Right lobe of liver (tissue), 6 donors: ENCODE measurements at regions not wholly inside any gene's neighbourhood (a gene's known extent, or its start where the extent isn't known, plus 50 kb on each side); places are given as distances from the start of the nearest gene placed in this dataset.

Experiments
- ATAC-seq, 4 donors: fragments of 200-7000 bp; cut with Tn5 transposase; one replicate each; pipeline ENCODE4 v1.9.1; 2020; ENCODE audit warnings: mild to moderate bottlenecking in 4 of 4, moderate library complexity in 4 of 4
- DNase-seq, 3 donors: peaks; one replicate each; pipeline ENCODE4 v3.0.0-alpha.2; 2020
- H3K27ac ChIP-seq, 3 donors: fragments of 200-600 bp; one replicate each; pipeline ENCODE4 v1.8.0; 2022
- H3K27me3 ChIP-seq, 2 donors: fragments of 200-600 bp; one replicate each; pipeline ENCODE4 v1.8.0; 2022
- H3K36me3 ChIP-seq, 4 donors: fragments of 200-600 bp; sonication (generic) in 1 of 4; one replicate each; pipeline versions ENCODE4 v1.5.1 to v1.8.0; 2017 to 2022; ENCODE audit warnings: control low read depth in 1 of 4
- H3K4me1 ChIP-seq, 4 donors: fragments of 200-600 bp; sonication (generic) in 1 of 4; one replicate each; pipeline versions ENCODE4 v1.5.1 to v1.8.0; 2017 to 2022; ENCODE audit warnings: control low read depth in 1 of 4
- H3K4me3 ChIP-seq, 3 donors: fragments of 200-600 bp; one replicate each; pipeline ENCODE4 v1.8.0; 2022
- H3K9me3 ChIP-seq, 4 donors: fragments of 200-600 bp; sonication (generic) in 1 of 4; one replicate each; pipeline versions ENCODE4 v1.5.1 to v1.8.0; 2017 to 2022; ENCODE audit warnings: control low read depth in 1 of 4
- POLR2A ChIP-seq: fragments of 450-650 bp; IDR thresholded peaks from one replicate; pipeline ENCODE4 v1.6.1; 2017; ENCODE audit warnings: antibody characterized with exemption, mild to moderate bottlenecking
- WGBS: methylation state at CpG from one replicate; pipeline ENCODE4 v1.1.6; 2018; ENCODE audit warnings: low coverage, low lambda C conversion rate; ENCODE audit not compliant: insufficient coverage; ENCODE audit errors: missing lambda C conversion rate; 5-methylcytosine and 5-hydroxymethylcytosine counted together
- intact Hi-C, 2 donors: fragments of 100-400 bp; cut with DNase I; formaldehyde crosslinking; loops; one replicate each; pipeline versions ENCODE4 v1.11.2 to v1.14.1; 2022
- TF ChIP-seq, protein P1 (sequence below), 4 donors: fragments of 200-600 bp in 3 of 4; fragments of 450-650 bp in 1 of 4; IDR thresholded peaks; one replicate each; pipeline versions ENCODE4 v1.5.1 to v1.8.0; 2016 to 2022; ENCODE audit warnings: antibody characterized with exemption in 4 of 4, mild to moderate bottlenecking in 2 of 4
- donor health status: DM: no; HTN: yes; CAD: no.
- donor health status: DM: no; HTN: no; CAD: no.
- donor health status: DM: no; HTN: no; CAD: no.
- donor health status: DM: no; HTN: yes; CAD: no.
- donor health status: DM: no; HTN: yes; CAD: no.

DNA sequence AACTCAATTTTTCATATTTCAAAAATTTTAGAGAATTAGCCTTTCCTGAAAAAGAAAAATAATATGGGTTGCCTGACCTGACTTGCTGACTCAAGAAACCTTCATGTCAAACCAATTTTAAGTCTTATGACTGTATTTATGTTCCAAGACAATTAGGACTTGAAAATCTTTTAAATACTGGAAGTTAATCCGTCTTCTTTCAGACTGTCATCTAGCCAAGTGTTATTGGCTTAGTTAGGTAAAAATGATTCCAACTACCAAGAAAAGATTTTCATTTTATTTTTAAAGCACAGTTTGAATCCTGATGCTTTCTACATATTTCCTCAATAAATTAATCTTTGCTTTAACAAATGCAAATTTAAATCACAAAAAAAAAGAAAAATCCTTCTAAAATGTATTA, 337.6 kb downstream of the SLITRK6 start:
- Histone ChIP-seq H3K27me3 (no peaks in the 10 kb centered on the region), H3K9me3 (no peaks in the 10 kb centered on the region), H3K4me1 (no peaks in the 10 kb centered on the region), H3K27ac (no peak overlapping the region), H3K4me3 (no peak overlapping the region), H3K36me3 (no peaks in the 10 kb centered on the region)
- WGBS = 39% methylated on average over 1 of the region's 1 CpG
- DNase-seq (no peak), ATAC-seq (no peak)
- intact Hi-C loops = no loop called here
- no peak for TF ChIP-seq POLR2A
- TF ChIP-seq, protein P1, sequence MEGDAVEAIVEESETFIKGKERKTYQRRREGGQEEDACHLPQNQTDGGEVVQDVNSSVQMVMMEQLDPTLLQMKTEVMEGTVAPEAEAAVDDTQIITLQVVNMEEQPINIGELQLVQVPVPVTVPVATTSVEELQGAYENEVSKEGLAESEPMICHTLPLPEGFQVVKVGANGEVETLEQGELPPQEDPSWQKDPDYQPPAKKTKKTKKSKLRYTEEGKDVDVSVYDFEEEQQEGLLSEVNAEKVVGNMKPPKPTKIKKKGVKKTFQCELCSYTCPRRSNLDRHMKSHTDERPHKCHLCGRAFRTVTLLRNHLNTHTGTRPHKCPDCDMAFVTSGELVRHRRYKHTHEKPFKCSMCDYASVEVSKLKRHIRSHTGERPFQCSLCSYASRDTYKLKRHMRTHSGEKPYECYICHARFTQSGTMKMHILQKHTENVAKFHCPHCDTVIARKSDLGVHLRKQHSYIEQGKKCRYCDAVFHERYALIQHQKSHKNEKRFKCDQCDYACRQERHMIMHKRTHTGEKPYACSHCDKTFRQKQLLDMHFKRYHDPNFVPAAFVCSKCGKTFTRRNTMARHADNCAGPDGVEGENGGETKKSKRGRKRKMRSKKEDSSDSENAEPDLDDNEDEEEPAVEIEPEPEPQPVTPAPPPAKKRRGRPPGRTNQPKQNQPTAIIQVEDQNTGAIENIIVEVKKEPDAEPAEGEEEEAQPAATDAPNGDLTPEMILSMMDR (IDR thresholded peaks at IDR 0.05) = no peak

DNA sequence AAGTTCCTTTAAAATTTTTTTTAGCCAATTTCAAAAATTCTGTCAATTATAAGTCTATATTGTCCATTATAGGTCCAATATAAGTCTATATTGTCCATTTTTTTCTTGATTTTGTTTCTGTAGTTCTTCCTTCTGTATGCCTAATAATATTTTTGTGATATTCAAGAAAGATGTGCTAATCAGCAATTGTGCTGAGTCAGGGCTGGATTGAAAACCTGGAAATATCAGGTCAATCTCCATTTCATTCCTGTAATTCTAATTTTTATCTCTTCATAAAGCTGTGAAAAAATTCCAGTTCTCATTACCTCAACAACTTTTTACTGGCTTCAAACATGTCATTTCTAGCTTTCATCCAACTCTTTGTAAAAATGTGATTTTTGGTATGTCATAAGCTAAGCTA, 353.7 kb downstream of the SLITRK6 start:
- no peak overlapping the region for H3K4me3 ChIP-seq
- TF ChIP-seq POLR2A = no peak
- TF ChIP-seq, protein P1 (IDR thresholded peaks at IDR 0.05) = no peak
- ATAC-seq (no peak), DNase-seq (no peak)
- intact Hi-C loops = no loop called here
- H3K36me3 ChIP-seq = no peaks in the 10 kb centered on the region
- no peak overlapping the region for H3K27ac ChIP-seq
- no peaks in the 10 kb centered on the region for H3K4me1 ChIP-seq
- H3K27me3 ChIP-seq = peaks cover 0 to 3% of the 10 kb centered on the region in 2 donors
- H3K9me3 ChIP-seq = no peaks in the 10 kb centered on the region

DNA sequence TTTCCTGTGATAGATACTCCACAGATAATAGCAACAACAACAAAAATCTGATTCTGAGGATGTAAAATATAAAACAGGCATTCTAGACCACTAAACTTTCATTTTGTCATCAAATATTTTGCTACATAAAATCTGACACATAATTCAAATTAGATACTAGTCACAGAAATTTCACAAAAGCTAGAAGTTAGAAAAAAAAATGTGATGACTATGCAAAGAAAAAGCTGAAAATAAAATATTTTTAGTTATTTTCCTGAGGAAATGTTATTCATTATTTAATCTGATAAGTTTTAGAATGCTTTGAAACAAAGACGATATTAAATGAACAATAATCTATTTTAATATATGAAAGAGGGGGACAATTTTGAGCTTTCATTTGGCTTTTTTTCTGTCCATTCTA, 357.2 kb downstream of the SLITRK6 start:
- Histone ChIP-seq H3K4me1 (no peaks in the 10 kb centered on the region), H3K4me3 (no peak overlapping the region)
- WGBS = 67% methylated on average over 1 of the region's 1 CpG

DNA sequence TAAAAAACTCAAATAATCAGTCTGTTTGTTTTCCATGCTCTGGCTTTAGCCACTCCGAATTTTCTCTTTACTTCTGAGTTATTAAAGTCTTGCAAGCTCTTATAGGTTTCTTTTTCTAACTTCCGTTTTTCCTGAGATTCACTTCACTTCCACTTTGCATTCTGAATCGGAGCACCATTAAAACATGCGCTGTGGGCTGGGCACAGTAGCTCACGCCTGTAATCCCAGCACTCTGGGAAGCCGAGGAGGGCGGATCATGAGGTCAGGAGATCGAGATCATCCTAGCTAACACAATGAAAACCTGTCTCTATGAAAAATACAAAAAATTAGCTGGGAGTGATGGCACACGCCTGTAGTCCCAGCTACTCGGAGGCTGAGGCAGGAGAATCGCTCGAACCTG, 357.9 kb downstream of the SLITRK6 start:
- no peak for TF ChIP-seq POLR2A
- TF ChIP-seq, protein P1 (IDR thresholded peaks at IDR 0.05) = no peak
- Histone ChIP-seq H3K4me1 (no peaks in the 10 kb centered on the region), H3K36me3 (no peaks in the 10 kb centered on the region), H3K4me3 (no peak overlapping the region), H3K27me3 (peaks cover 0 to 3% of the 10 kb centered on the region in 2 donors), H3K27ac (no peak overlapping the region), H3K9me3 (no peaks in the 10 kb centered on the region)
- WGBS = 65% methylated on average over 9 of the region's 12 CpGs
- no peak for DNase-seq
- no peak for ATAC-seq
- intact Hi-C loops = no loop called here

More for the DNA sequence above, 357.2 kb downstream of the SLITRK6 start:
- no peak overlapping the region for H3K27ac ChIP-seq
- DNase-seq = no peak
- TF ChIP-seq POLR2A = no peak
- TF ChIP-seq, protein P1 (IDR thresholded peaks at IDR 0.05) = no peak
- no peaks in the 10 kb centered on the region for H3K36me3 ChIP-seq
- peaks cover 0 to 3% of the 10 kb centered on the region in 2 donors for H3K27me3 ChIP-seq
- intact Hi-C loops = no loop called here
- no peaks in the 10 kb centered on the region for H3K9me3 ChIP-seq
- ATAC-seq = no peak

DNA sequence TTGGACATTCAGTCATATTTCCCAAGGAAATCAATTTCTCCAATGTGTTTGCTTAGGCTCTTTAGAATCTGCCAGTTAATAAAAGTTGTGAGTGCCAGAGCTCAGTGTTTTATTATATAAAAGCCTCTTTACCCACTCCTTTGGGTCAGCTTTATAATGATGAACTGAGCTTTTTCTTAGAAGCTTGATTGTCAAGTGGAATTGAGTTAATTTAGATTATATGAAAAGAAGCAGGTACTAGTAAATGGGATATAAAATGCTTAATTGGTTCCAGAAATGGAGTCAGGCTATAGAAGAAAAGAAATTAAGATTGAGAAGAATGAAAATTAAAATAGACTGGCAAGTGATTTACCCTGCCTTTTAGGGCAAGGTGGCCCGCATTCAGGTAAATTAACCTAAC, 363.2 kb downstream of the SLITRK6 start:
- Histone ChIP-seq H3K27ac (no peak overlapping the region), H3K9me3 (no peaks in the 10 kb centered on the region), H3K36me3 (no peaks in the 10 kb centered on the region), H3K4me3 (no peak overlapping the region), H3K4me1 (no peaks in the 10 kb centered on the region), H3K27me3 (no peaks in the 10 kb centered on the region)
- intact Hi-C loops = no loop called here
- ATAC-seq (no peak), DNase-seq (no peak)
- 60% methylated on average over 1 of the region's 1 CpG for WGBS
- TF ChIP-seq, protein P1 (IDR thresholded peaks at IDR 0.05) = no peak
- TF ChIP-seq POLR2A = no peak
